ENCODE measurements at regions not wholly inside any gene's neighbourhood (a gene's known extent, or its start where the extent isn't known, plus 50 kb on each side); places are given as distances from the start of the nearest gene placed in this dataset.
A peak's percentile ranks its signal among the peaks of the same experiment; 100 is the strongest.
"Not testable (repeated sequence)": the region's sequence is repeated elsewhere in the genome, so short reads cannot be mapped to it uniquely, and the experiment has no call there.

DNA sequence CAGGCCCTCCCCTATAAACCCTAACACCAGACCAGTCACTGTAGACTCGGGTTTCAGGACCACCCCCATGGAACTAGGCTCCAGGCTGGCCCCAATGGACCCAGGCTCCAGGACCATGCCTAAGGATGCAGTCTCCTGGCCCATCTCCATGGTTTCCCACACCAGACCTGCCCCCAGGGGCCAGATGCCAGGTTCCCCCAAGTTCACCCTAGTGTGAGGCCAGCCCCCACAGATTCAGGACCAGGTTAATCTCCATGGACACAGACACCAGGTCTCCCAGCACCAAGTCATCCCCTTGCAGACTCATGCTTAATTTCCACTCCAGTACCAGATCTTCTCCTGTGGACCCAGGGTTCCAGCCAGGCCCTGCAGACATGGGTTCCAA is 103.8 kb upstream of the LANCL2 start:
- DNase-seq: no peak

- DNase-seq: not testable (repeated sequence)
These were observed 99.8 kb upstream of the LANCL2 start for GRCh38 chr7:55265328-55265727.

DNA sequence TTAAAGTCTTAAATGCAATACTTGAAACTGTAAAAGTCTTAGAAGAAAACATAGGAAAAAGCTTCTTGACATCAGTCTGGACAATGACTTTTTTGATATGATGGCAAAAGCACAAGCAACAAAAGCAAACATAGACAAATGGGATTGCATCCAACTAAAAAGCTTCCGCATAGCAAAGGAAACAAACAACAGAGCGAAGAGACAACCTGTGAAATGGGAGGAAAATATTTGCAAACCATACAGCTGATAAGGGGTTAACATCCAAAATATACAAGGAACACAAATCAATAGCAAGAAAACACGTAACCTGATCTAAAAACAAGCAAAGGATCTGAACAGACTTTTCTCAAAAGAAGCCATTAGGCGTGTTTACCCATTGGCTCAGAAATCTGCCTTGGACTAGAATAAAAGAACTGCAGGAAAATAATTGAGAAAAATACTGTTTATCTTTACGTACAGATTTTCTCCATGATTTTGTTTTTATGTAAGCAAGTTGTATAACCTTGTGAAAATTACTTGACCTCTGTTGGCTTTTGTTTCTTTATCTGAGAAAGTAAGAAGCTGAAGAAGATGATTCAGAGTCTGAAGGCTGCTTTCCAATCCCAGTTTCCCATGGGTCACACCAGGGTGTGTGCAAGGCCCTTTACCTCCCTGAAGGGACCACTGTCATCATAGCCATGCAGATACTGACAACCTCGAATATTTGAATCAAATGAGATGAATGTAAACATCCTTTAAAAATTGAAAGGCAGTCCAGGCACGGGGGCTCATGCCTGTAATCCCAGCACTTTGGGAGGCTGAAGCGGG is 99.1 kb upstream of the LANCL2 start:
- no peak for DNase-seq

DNA sequence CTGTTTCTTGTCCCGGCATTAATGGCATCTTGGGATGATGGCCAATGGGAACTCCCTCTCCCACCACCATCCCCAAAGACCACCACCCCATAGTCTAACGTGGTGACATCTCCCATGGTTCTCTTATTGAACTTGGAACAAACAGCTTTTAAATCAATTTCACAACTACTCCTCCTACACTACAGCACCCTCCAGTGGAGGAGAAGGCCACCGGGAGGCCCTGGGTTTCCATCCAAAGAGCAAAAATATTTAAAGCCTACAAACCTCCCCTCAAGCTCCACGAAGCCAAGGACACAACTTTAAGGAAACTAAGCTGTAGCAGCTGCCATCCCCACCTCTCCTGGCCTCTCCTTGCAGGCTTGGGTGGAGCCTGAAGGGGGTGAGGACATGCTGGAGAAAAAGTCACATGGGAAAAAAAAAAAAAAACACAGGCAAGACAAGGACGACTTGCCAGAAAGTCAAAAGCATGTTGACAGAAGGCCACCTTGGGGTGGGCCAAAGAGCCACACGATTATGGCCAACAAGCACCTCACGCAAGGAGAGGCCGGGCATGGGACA is 94.0 kb upstream of the LANCL2 start:
- DNase-seq: no peak

DNA sequence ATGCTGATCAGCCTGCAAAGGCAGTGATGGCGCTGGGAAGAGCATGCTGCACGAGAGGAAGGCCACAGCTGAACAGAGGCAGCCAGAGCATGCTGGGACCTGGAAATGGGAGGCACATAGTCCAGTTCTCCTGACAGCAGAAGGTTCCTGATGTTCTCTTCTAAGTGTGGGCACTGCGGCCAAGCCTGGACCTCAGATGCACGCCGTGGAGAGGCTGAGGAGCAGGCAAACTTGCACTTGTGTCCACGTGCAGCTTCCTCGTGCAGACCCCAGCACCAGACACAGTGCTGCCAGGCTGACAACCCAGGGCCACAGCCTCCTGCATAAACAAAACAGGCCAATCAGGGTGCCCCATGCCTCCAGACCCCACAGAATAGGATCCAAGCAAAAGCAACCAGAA is 93.5 kb upstream of the LANCL2 start:
- no peak for DNase-seq

DNA sequence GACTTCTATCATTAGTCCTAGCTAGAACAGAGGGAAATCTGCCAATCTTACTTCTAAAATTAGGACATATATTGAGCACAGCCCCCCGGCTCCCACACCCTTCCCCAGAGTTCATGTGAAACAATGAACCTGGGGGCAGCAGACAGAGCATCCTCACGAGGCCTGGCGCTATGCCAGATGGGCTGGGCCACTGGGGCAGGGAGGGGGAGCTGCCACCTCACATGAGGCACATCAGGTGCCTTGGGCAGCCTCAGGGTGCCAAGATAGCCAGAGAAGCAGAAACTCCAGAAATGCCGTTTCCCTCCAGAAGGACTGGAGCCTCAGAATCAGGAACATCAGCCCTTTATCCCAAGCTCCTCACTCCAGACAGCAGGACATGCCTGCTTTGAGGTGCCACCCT is 92.8 kb upstream of the LANCL2 start:
- DNase-seq: no peak

DNA sequence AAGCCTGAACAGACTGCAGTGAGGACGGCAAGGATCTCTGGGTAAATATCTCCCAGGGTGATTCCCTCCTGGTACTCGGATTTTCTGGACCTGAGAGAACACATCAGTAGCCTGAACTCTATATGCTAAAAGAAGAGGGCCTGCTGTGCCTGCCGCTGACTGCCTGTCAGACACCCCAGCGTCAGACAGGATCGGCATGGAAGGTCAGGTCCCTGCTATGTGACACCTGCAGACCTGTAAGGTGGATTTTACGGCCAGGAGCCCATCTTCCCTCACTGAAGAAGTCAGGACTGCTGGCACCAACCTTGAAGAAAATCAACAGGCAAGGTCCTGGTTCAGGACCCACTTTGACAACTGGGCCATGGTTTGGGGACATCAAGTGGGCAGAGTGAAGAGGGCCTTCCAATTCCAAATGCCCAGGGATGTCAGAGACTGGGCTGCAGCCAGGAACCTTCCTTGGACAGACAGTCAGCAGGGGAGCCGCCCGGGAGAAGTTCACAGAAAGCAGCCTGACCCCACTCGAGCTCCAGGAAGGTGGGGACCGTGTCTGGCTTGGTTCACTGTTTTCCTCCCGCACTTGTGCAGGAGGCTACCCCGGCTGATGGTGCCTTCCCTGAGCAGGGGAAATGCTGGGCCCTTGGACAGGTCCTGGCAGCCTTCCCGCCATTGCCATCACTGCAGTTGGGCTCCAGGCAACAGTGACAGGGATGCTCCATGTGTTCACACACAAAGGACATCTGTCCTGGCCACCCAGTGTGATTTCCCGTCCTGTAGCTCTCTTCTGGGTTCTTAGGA is 91.8 kb upstream of the LANCL2 start:
- no peak for DNase-seq

GRCh38 chr7:55274156-55274555 is 91.0 kb upstream of the LANCL2 start:
- no peak for DNase-seq

DNA sequence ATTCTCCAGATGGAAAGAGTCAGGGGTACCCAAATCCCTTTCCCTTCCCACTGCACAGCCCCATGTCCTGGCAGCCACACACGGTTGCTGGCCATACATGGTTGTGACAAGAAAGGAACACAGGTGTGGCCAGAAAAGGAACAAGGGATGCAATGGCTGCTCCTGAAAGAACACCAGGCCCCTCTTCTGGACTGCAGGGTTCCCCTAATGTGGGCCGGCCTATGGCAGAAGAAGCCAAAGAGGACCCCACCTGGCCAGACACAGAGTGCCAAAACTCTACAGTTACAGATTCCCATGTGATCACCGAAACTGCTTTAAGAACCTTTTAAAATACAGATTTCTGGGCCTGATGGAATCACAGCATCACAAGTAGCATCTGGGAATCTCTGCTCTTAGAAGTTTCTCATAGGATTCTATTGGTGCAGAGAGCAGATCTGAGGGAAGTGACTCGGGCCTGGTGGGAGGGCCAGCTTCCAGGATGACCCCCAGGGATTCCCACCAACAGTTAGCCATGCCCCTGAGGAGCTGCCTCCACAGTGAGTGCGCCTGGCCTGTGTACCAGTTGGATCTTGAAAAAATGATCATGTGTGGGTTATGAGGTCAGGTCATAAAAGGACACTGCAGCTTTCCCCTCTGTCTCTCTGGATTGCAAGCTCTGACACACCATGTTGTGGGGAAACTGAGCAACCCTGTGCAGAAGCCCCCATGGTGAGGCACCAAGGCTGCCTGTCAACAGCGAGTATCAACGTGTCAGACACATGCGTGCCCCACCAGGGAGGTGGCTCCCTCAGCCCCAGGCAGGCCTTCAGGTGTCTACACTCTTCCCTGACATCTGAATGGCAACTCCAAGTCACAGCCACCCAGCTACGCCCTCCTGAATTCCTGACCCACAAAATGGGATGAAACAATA is 89.6 kb upstream of the LANCL2 start:
- DNase-seq: no peak

DNA sequence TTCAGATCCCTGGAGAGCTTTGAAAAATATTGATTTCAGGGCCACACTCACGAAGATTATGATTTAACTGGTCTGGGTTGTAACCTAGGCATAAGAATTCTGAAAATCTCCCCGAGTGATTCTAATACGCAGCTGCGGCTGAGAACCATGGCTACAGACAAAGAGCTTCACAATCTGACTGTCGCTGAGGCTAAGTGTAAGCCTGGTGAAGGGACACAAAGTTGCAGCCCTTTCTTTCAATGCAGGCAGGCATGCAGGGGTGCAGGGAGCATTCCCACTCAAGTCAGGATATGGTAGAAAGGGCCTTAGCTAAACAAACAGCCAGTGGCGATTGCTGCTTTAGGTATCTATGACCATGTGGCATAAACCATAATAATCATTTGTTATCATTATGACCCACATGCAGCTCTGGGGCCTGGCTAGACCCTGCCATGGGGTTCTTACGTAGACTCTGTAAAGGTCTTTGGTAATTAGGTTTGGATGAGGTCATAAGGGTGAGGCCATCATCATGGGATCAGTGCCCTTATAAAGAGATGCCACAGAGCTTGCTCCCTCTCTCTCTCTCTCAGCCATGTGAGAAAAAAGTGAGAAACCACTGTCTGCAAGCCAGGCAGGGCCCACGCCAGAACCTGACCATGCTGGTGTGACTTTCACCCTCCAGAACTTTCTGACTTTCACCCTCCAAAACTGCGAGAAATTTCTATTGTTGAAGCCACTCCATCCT is 88.4 kb upstream of the LANCL2 start:
- DNase-seq: no peak

DNA sequence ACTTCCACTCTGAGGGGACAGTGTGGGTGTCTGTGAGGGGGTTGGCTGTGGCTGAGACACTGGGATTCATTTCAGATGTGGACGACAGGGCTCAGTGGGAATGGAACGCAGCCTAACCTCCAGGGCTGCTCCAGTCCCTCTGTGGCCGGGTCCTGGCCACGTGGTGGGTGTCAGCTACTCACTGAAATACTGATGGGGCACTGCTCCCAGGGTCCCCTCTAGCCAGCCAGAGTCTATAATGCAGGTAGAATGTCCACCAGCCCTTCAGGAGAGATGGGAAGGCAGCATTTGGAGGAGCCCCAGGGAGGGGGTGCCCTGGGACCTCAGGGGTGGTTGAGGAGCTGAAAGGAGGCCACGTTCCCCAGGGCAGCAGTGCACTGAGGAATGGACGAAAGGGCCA is 87.2 kb upstream of the LANCL2 start:
- DNase-seq: no peak

GRCh38 chr7:55278321-55278720 is 86.8 kb upstream of the LANCL2 start:
- no peak for DNase-seq

DNA sequence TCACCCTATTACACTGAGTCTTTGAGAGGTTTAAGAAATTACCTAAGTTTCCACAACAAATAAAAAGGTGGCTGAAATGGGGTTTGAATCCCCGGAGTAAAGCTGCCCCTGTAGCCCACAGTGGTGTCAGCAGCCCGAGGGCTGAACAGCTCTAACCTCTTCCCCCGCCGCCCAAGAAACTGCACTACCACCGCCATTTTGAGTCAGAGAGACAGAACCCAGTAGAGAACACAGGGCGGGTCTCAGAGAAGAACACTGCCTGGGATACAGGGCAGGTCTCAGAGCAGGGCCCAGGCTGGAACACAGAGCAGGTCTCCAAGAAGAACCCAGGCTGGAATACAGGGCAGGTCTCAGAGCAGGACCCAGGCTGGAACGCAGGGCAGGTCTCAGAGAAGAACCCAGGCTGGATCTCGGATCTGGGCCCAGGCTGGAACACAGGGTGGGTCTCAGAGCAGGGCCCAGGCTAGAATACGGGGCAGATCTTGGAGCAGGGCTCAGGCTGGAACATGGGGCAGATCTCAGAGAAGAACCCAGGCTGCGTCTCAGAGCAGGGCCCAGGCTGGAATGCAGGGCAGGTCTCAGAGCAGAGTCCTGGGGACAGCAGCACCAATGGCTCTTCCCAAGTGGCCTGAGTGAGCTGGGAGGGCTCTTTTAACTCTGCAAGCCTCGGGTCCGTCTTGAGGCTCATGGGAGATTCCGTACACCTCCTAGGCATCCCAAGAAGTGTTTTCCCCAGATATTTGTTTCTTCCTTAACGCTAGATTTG is 85.9 kb upstream of the LANCL2 start:
- DNase-seq: no peak

- DNase-seq: peak; percentile 56
These were observed 85.1 kb upstream of the LANCL2 start for GRCh38 chr7:55280031-55280454.

DNA sequence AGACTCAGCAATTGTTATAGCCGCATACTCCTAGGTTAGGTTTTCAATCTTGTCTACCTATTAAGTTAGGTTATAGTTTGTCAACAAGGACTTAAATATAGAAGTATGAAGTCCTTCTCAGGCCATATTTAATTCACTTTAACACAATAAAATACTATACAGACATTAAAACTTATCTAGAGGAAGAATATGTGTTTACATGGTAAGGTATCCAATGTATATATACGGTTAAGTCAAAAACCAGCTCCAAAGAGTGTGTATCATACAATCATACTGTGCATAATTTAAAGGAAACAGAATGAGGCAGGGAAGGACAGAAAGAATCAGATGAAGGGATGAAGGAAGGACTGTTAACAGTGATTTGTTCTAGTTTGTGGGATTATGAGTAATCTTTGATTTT is 79.5 kb upstream of the LANCL2 start:
- DNase-seq: no peak

DNA sequence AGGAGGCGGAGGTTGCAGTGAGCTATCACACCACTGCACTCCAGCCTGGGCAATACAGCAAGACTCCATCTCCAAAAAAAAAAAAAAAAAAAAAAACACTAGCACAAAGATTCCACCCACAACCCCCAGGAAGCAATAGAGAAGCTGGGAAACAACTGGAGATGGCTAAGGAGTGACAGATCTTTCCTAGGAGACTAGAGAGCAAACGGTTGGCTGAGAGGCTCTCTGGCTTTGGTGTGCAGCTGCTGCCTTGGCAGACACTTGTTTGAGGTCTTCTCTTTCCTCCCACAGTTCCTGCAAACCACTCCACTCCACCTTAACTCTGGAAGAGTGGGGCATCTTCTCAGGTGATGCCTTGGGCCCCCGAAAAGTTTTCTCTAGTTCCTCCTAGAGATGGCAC is 78.5 kb upstream of the LANCL2 start:
- DNase-seq: no peak

GRCh38 chr7:55288070-55288824 is 76.9 kb upstream of the LANCL2 start:
- DNase-seq: no peak

DNA sequence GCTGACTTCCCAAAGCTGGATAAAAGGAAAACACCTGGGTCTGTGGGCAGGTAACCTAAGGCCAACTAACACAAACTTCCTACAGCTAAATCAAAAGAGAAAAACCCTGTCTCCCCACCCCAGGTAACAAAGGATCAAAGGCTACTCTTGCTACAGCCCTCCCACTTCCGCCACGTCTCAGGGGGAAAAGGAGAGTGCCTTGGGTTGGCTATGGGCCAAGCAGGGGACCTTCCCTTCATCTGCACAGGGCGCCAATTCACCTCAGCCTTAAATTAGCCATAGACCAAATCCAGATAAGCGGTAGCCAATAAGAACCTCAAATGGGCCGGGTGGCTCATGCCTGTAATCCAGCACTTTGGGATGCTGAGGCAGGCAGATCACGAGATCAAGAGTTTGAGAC is 69.1 kb upstream of the LANCL2 start:
- DNase-seq: no peak

- no peak for DNase-seq
These were observed 65.7 kb upstream of the LANCL2 start for GRCh38 chr7:55299273-55299967.

GRCh38 chr7:55303220-55303619 is 61.9 kb upstream of the LANCL2 start:
- DNase-seq: no peak

All from NCI-H146 (cell line).